Hematopoietic multipotent progenitor cell treated with erythropoietin and hydrocortisone succinate and interleukin-3 and kit ligand, for 4 days (in vitro differentiated cells): ENCODE measurements at regions not wholly inside any gene's neighbourhood (a gene's known extent, or its start where the extent isn't known, plus 50 kb on each side); places are given as distances from the start of the nearest gene placed in this dataset.
"Not testable (repeated sequence)": the region's sequence is repeated elsewhere in the genome, so short reads cannot be mapped to it uniquely, and the experiment has no call there.

Source experiments
- DNase-seq: peaks from one replicate; pipeline ENCODE4 v3.0.0-alpha.2; 2015

- DNase-seq, result no peak
These were observed 53.0 kb upstream of the CA12 start for GRCh38 chr15:63434576-63435186.

GRCh38 chr15:63435204-63435820, 53.7 kb upstream of the CA12 start:
- DNase-seq, result no peak

GRCh38 chr15:63436341-63436740, 54.7 kb upstream of the CA12 start:
- DNase-seq, result no peak

GRCh38 chr15:63436872-63437375, 55.3 kb upstream of the CA12 start:
- peak; percentile 94 for DNase-seq

GRCh38 chr15:63439536-63440264, 58.1 kb upstream of the CA12 start:
- no peak for DNase-seq

GRCh38 chr15:63440265-63440648, 58.6 kb upstream of the CA12 start:
- no peak for DNase-seq

- peak; percentile 35 for DNase-seq
These were observed 59.1 kb upstream of the CA12 start for GRCh38 chr15:63440756-63441155.

GRCh38 chr15:63441266-63441665, 59.6 kb upstream of the CA12 start:
- DNase-seq, result no peak

- DNase-seq, result no peak
These were observed 60.4 kb upstream of the CA12 start for GRCh38 chr15:63442080-63442479.

GRCh38 chr15:63444611-63445010, 59.8 kb upstream of the USP3 start:
- DNase-seq, result no peak

- DNase-seq, result no peak
These were observed 58.1 kb upstream of the USP3 start for GRCh38 chr15:63446255-63446654.

GRCh38 chr15:63447017-63447676, 57.2 kb upstream of the USP3 start:
- no peak for DNase-seq

GRCh38 chr15:63448266-63448665, 56.1 kb upstream of the USP3 start:
- DNase-seq, result peak; percentile 85

- not testable (repeated sequence) for DNase-seq
These were observed 55.4 kb upstream of the USP3 start for GRCh38 chr15:63448872-63449555.

- DNase-seq, result no peak
These were observed 54.7 kb upstream of the USP3 start for GRCh38 chr15:63449731-63450130.

- DNase-seq, result no peak
These were observed 53.5 kb upstream of the USP3 start for GRCh38 chr15:63450884-63451225.

GRCh38 chr15:63451671-63452315, 52.6 kb upstream of the USP3 start:
- DNase-seq, result no peak

GRCh38 chr15:63452552-63453136, 51.7 kb upstream of the USP3 start:
- DNase-seq, result no peak

GRCh38 chr15:63453186-63453905, 51.0 kb upstream of the USP3 start:
- DNase-seq, result peak; percentile 44

GRCh38 chr15:63454503-63455211, 49.7 kb upstream of the USP3 start:
- DNase-seq, result no peak
